HPDE6-E6E7 (cell line): ENCODE measurements at regions not wholly inside any gene's neighbourhood (a gene's known extent, or its start where the extent isn't known, plus 50 kb on each side); places are given as distances from the start of the nearest gene placed in this dataset.
"Not testable (repeated sequence)": the region's sequence is repeated elsewhere in the genome, so short reads cannot be mapped to it uniquely, and the experiment has no call there.

Experiments
- DNase-seq: peaks from one replicate; pipeline ENCODE4 v3.0.0; 2011; ENCODE audit warnings: missing footprints; ENCODE audit errors: extremely low spot score

DNA sequence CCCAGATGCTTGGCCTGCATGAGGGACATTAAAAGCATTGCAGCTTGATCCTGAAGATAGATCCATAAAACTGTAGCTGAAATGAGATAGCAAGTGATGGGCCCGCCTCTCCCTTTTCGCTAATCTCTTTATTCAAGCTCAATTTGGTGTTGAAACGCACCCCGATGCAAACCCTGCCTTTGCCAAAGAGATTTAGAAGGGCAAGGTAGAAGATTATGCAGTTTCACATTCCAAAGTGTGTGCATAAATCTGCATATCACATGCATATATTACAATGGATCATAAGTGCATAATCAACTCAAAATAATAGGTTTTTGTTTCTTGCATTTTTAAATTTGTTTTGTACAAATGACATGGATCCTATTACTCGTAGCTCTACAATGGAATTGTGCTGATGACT lies 80.1 kb upstream of the SHANK2 start:
- DNase-seq, result no peak

DNA sequence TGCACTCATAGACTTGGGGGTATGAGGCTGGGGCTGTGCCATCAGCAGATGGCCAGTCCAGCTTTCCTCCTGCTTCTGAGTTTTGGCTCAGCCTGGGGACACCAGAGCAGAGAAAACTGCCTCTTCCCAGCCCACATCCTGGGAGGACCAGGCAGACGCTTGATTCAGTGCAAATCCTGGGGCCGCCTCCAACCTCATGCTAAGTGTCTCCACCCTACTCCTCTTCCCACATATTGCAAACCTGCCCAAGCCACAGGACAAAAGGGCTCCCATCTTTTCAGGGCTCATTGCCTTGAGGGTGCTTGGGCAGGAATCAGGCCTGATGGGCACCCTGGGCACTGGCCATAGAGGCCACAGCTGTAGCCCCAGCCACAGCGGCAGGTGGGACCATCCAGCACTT lies 79.7 kb upstream of the SHANK2 start:
- no peak for DNase-seq

DNA sequence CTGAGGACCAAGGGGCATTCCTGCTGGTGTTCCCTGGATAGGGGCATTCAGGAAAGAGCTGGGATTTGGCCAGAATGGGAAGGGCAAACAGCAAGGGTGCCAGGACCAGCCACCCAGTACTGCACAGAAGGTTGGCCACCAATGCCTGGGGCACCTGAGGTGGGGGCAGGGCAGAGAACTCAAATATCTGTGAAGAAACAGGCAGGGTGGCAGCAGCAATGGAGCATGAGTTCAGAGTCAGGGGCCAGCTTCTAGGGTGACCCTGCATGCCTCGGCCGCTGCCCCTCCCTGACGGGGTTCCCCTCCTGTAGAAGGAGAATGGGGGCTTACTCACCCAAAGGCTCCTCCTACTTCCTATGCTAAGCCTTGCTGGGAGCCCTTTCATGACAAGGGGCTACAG lies 79.3 kb upstream of the SHANK2 start:
- DNase-seq, result no peak

DNA sequence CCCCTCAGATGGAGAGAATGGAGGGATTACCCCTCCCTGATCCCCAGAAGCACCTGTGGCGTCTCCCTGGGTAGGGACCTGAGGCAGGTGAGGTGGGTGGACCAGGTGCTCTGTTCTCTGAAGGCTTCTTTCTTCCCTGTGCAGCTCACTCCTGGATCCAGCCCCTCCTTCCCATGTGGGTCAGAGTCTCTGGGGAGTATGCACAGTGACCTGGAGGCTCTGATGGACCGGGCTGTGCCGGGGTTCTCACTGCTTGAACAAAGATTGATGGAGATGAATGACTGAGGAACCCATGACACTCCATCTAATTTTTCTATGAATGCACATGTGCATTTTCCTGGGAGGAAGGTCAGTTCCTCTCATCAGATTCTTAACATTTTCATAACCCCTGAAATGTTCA lies 78.6 kb upstream of the SHANK2 start:
- DNase-seq, result no peak

DNA sequence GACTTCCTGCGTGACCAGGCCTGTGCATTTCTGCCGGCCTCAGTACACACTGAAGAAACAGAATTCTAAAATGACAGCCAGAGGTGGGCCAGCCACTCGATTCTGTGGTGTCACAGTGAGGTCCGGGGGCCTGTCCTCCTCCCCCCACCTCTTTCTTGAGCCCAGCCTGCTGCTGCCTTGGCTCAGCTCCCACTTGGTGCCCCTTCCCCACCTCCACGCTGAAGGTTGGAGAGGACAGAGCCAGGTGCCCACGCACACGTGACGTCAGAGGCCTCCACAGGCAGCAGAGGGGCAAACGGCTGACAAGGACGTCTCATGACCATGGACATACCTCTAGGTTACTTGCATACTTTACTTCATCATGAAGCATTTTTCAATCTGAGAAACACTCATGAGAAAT lies 78.0 kb upstream of the SHANK2 start:
- DNase-seq, result no peak

DNA sequence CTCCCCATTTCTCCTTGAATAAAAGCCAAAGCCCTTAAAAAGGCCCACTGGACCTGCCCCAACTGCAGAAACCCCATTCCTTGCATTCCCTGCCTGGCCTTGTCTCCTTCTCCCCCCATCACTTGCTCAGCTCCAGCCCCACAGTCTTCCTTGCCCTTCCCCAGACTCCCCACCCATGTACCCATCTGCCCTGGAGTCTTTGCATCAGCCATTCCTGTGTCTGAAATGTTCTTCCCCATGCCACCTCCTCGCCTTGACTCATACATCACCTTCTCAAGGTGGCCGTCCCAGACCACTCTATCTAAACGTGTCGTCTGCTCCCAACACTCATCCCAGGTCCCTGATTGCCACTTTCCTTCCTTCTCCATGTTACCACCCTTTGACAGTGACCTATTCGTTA lies 77.4 kb upstream of the SHANK2 start:
- DNase-seq, result no peak

DNA sequence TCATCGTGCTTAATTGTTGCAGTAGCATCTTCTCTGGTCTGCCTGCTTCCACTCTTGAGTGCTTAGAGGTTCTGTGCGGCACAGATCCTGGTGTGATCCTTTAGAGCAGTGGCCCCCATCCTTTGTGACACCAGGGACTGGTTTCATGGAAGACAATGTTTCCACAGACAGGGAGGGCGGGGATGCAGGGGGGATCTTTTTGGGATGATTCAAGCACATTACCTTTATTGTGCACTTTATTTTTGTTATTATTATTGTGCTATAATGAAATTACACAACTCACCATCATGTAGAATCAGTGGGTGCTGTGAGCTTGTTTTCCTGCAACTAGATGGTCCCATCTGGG lies 76.8 kb upstream of the SHANK2 start:
- DNase-seq, result no peak

DNA sequence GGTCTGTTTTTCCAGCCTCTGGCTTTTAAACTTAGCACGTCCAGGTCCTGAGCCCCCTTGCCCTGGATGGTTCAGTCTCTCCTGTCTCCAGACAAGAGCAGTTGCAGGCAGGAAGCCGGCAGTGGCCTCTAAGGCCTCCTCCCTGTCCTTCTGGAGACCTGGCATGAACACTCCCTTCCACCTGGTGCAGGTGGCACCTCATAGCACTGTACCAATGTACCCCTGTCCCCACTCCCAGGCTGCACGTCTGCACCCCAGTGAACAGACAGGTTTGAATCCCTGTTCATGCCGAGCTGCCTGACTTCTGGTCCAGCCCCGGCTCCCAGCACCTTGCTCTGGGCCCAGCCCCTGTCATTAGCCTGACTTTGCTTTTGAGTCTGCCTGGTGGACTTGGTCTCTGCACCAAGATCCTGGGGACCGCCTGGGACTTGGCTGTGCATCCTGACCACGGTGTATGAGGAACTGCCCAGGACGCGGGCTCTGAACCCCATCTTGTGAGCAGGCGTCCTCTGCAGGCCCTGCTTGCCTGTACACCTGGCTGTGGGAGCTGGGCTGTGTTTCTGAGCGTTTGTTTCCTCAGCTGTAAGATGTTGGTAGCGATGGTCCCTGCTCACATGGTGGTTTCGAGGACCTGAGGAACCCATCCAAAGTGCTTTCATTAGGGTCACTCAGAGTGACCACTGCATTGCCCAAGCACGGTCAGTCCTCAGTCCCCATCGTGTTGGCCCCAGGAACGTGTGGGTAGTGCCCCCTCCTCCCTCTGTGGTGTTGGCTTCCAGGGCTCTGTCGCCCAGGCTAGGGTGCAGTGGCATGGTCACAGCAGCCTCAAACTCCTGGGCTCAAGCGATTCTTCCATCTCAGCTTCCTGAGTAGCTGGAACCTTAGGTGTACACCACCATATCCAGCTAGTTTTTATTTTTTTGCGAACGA lies 75.0 kb upstream of the SHANK2 start:
- DNase-seq, result no peak

DNA sequence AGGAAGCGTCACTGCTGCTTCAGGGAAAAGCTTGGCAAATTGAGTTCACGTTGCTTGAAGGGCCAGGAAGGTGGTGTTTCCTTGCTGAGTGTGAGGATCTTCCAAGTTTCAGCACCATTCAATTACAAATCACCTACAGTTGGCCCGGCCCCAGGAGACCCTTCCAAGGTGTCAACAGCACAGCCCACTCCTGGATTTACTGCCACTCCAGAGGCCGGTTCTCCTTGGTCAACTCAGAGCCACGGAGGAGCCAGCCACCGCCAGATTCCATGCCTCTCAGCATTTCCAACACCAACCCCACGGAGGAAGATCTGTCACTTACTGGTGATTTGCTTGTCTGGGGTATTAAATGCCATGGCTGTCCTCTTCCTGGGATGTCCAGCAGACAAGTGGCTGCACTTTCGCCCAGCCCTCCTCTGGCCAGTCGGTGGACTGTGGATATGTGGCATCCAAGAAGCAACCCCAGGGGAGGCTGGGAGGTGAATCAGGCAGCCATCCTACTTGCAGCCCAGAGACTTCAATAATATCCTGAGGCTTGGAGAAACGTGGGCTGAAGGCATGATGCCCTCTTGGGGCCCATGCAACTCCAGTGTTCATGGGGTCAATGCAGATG lies 74.1 kb upstream of the SHANK2 start:
- DNase-seq, result no peak

DNA sequence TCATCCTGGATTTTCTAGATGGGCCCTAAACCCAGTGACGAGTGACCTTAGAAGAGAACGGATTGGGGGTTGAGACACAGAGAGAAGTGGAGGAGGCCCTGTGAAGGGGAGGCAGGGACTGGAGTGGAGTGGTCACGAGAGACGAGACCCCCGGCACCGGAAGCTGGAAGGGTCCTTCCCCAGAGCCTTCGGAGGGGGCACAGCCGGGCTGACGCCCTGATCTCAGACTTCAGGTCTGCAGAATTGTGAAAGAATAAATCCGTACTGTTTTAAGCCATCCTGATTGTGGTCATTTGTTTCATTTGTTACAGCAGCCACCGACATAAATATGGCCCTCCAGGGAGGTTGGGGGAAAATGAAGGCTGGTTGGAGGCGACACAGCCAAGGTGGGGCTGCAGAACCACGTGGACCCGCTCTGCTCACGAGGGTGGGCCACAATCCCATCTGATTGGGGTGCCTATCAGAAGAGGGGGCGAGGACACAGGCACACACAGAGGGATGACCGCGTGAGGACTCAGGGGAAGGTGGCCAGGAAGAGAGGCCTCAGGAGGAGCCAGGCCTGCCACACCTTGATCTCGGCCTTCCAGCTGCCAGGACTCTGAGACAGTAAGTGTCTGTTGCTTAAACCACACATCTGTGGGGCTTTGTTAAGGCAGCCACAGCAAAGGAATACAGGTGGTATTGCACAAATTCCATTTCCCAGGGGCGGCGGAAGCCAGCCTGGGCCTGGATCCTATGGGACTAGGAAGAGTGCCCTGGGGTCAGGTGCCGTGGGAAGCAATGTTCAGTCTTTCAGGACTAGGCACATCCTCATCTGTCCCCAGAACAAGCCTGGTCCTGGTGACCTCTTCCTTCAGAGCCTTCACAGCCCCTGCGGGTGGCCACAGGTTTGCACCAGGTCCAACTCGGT lies 73.3 kb upstream of the SHANK2 start:
- no peak for DNase-seq

DNA sequence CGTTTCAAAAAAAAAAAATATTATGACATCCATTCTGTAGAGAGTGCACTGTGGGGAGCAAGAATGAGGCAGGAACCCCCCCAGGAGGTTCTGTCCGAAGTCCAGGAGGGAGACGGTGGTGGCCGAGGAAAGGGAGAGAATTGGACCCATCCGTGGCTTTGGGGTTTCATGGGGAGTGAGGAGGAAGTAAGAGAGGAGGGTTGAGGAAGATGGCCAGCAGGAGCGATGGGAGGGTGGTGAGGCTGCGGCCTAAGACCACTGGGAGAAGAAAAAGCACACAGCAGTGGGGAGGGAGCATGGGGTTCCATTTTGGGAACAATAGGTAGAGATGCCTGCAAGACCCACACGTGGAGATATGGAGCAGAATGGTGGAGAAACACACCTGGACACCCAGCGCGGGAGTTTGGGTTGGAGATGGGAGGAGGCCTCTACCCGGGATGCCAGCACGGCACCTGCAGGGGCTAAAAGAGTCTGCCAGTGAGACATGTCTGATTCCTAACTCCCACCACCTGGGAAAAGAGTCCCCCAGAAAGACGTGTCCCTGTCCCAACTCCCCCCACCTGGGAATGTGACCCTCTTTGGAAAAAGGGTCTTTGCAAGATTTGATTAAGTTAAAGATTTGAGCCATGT lies 72.5 kb upstream of the SHANK2 start:
- DNase-seq, result no peak

DNA sequence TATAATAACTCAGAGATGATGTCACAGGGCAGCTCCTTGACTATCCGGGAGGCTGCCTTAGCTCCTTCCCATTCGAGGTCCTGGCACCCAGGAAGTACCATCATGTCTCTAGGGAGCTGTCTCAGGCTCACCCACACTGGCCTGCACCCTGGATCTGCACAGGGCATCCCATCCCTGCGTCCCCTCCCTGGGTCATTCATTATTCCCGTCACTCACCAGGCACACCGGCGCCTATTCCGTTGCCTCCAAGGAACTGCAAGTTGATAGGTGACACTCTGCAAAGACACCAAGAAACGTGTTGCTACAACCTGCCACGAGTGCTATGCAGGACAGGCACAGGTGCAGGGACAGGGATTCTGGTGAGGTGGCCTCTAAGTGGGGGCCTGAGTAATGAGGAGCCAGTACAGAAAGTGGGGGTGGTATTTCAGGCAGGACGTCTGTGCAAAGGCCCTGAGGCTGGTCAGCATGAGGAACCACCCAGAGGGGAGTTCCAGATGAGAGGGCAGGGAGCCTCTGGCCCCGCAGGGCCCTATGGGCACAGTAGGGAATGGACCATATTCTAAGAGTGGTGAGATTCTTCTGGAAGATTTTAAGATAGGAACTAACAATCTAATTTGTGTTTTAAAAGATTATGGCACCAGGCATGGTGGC lies 71.6 kb upstream of the SHANK2 start:
- no peak for DNase-seq

DNA sequence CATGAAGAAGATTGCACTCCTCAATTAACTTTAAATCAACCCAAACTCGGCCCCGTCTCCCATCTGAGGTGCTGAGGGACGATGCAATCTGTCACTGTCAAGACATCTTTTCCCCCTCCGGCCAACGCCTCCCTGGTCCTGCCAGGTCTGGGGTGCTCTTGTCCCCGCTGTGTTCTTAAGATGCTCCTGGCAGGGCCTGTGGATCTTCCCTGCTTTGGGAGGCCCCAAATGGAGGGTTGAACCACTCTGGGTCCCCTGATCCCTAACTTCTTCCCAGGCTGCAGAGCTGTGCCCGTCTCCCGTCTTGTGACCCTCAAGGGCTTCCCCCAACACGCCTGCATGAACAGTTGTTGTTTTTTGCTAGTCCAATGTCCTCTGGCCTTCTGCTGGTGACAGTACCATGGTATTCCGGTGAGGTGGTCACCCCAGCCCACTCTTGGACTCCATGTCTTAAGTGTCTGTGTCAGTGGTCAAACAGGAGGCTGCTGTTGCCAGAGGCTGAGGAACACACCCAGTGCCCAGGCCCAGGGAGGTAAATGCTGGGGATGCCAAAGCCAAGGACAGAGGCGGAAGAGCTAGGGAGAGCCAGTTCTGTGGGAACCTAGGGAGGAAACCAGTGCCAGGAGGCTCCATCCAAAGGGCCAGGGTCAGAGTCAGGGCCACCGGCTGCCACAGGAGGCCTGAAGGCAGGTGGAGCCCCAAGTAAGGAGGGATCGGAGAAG lies 70.6 kb upstream of the SHANK2 start:
- no peak for DNase-seq

DNA sequence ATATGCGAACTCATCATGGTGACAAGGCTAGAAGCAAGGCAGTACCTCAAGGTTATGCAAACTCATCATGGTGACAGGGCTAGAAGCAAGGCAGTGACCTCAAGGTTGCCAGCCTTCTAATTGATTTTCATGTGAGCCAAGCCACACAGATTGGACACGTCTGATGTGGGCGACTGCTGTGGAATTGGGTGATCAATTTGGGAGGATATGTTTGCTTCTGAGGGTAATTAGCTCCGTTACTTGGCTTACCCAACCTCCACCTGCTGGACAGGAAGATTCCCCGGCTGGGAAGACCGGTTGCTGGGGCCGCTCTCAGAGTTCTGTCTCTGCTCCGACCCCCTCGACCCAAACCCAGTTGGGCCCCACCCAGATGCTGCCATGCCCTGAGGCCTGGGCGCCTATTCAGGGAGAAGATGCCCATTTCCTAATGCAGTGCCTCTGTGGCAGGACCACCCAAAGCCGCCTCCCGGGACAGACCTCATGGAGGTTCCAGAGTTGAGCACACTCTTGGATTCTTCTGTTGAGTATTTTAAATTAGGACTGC lies 69.9 kb upstream of the SHANK2 start:
- DNase-seq, result no peak

DNA sequence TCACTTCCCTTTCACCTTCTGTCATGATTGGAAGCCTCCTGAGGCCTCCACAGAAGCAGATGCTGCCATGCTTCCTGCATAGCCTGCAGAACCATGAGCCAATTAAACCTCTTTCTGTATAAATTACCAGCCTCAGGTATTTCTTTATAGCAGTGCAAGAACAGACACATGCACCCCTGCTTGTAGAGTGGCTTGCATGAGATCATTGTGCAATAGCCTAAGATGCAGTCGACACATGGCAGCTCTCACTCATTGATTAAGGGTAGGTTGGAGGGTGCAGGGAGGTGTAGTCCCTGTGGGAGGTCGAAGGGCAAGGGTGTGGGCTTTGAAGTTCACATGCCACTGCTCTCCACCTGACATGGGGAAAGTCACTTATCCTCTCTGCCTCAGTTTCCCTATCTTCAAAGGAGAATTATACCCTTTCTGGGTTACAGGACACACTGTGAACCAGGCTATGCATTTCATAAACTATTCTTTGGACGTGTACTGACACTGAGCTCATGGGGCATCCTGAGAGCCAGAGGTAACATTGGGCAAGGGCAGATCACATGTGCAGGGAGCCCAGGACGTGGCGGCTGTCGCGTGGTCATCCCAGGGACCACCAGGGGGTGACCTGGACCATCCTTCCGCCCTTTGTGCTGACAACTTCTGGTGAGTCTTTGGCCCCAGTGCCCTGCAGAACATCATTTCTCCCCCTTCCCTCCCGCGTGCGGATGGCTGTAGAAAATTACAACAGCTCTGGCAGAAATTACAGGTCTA lies 69.2 kb upstream of the SHANK2 start:
- DNase-seq, result no peak

DNA sequence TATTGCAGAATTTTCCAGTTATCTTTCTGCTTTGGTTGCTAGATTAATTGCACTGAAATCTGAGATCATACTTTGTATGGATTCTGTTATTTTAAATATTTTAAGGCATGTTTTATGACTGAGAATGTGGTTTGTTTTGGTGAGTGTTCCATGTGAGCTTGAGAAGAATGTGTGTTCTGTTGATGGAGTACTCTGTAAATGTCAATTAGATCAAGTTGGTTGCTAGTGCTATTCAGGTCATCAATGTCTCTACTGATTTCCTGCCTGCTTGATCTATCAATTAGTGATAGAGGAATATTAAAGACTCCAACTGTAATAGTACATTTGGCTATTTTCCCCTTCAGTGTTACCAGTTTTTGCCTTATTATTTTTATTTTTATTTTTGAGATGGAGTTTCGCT lies 64.3 kb upstream of the SHANK2 start:
- DNase-seq, result no peak

DNA sequence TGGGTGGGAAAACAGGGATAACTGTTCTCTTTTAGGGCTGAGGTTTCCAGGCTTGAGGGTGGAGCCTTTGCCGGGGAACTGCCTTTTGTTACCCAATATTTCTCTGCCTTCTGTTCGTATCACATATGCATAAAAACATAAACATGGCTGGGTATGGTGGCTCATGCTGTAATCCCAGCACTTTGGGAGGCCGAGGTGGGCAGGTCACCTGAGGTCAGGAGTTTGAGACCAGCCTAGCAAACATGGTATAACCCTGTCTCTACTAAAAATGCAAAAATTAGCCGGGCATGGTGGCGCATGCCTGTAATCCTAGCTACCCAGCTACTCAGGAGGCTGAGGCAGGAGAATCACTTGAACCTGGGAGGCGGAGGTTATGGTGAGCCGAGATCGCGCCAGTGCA lies 60.2 kb upstream of the SHANK2 start:
- DNase-seq, result not testable (repeated sequence)

DNA sequence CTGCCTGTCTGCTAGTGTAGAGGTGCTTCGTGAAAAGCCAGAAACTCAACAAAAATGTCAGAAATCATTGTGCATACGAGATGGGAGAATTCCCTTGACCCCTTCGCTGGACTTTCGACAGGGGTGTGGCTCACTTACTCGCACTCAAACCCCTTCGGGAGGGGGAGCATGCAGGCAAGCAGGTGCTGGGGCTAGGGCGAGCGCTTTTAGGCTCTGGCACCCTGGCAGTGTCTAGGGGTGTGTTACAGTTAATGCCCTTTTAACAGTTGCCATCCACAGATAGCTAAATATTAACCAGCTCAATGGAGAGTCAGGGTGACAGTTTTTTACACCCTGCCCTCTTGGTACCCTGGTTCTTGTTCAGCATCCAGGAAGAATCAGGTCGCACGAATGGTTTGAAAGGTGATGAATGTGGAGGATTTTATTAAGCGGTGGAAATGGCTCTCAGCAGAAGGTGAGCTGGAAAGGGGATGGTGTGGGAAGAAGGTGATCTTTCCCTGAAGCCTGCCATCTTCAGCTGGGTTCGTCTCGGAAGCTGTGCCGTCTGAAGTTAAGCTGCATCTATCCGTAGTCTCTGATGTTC lies 59.6 kb upstream of the SHANK2 start:
- DNase-seq, result no peak

DNA sequence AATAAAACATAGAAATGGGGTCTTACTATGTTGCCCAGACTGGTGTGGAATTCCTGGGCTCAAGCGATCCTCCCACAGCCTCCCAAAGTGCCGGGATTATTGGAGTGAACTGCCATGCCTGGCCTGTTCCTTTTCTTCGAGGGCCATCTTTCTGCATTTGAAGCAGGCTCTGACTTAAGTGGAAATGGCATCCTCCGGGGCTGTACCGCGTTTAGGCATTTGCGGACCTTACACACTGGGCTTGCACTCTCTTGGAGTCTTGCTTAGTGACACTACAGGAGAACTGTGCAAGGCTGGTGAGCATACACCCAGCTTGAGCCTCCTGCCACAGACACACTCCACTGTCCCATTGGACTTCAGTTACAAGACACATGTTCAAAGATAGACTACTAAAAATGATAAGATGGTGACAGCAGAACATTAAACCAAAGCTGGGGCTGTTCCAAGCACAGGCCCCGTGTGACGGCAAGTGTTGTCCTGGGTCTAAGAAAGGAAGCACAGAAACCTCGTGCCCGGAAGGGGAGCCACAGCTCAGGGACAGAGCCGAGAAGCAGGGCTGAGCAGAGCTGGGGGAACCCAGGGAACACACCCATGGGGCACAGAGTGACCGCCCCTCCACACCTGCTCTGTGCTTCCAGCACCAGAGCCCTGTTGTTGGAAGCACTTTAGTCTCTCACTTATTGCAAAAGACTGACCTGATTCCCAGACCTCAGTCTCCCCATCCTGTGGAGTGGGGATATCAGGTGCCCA lies 59.0 kb upstream of the SHANK2 start:
- DNase-seq, result no peak
